ENCODE measurements at regions not wholly inside any gene's neighbourhood (a gene's known extent, or its start where the extent isn't known, plus 50 kb on each side); places are given as distances from the start of the nearest gene placed in this dataset.

GRCh38 chr11:70713988-70714665, 315.8 kb downstream of the CTTN start (continued):
- no peak for TF ChIP-seq REST (IDR thresholded peaks at IDR 0.05; ENCODE audit: low read depth)
- TF ChIP-seq MAX (IDR thresholded peaks at IDR 0.05), result no peak
- no peak for TF ChIP-seq ZBTB33 (IDR thresholded peaks at IDR 0.05; ENCODE audit: extremely low read depth, insufficient replicate concordance, low read length)

GRCh38 chr11:70715166-70715951, 317.0 kb downstream of the CTTN start:
- H2AFZ ChIP-seq (ENCODE audit: low read depth, low read length, poor library complexity, severe bottlenecking), result no peak overlapping the region
- no peak for DNase-seq (ENCODE audit: low read depth, low spot score)
- H3K4me1 ChIP-seq (ENCODE audit: control insufficient read depth in 1 of 2, insufficient read depth in 2 of 2, low read length in 2 of 2), result no peaks in the 10 kb centered on the region
- ChIA-PET POLR2A (no interaction called here), RAD21 (ENCODE audit: low non-redundant PET in 1 of 2, low total read pairs in 2 of 2, uncharacterized antibody in 2 of 2, unreplicated experiment in 2 of 2) (no interaction called here), CTCF (no interaction called here)
- H3K4me3 ChIP-seq (replicated peaks in 1 of 2; ENCODE audit: low read depth in 1 of 2, low read length in 2 of 2), result no peak overlapping the region
- no peak overlapping the region for H3K9ac ChIP-seq (ENCODE audit: low read length)
- no peaks in the 10 kb centered on the region for H3K79me2 ChIP-seq (ENCODE audit: insufficient read depth, low read length)
- intact Hi-C loops (cut with micrococcal nuclease), result no loop called here
- no peaks in the 10 kb centered on the region for H3K27me3 ChIP-seq (ENCODE audit: insufficient read depth, low read length)
- no peak overlapping the region for H3K4me2 ChIP-seq (ENCODE audit: low read length)
- BruUV-seq (replicated peaks), result no TSS peak
- no peak for ATAC-seq
- TF ChIP-seq ZFX (IDR thresholded peaks at IDR 0.05) (no peak), TCF7L2 (IDR thresholded peaks at IDR 0.05; ENCODE audit: borderline replicate concordance, extremely low read depth, insufficient read depth, insufficient read length) (no peak), POLR2AphosphoS5 (IDR thresholded peaks at IDR 0.05; ENCODE audit: low read depth, low read length) (no peak)
- no peaks in the 10 kb centered on the region for H3K36me3 ChIP-seq (ENCODE audit: control insufficient read depth in 1 of 2, insufficient read depth in 2 of 2, low read length in 2 of 2)
- H3K9me3 ChIP-seq (ENCODE audit: control insufficient read depth in 1 of 2, insufficient read depth in 1 of 2, low read depth in 1 of 2, low read length in 2 of 2), result no peaks in the 10 kb centered on the region
- no peaks in the 10 kb centered on the region for H3K9me2 ChIP-seq (ENCODE audit: insufficient read depth)
- no peak overlapping the region for H3K27ac ChIP-seq (ENCODE audit: low read depth, low read length)
- H4K20me1 ChIP-seq (ENCODE audit: insufficient read depth), result no peaks in the 10 kb centered on the region
